Stimulated activated CD8-positive, alpha-beta memory T cell treated with anti-CD3 and anti-CD28 coated beads, Interleukin-2, amount 100 ng/mL, for 48 hours (primary cell): ENCODE measurements at regions not wholly inside any gene's neighbourhood (a gene's known extent, or its start where the extent isn't known, plus 50 kb on each side); places are given as distances from the start of the nearest gene placed in this dataset.

Experiments used
- DNase-seq, 2 donors: peaks; one replicate each; pipeline ENCODE4 v3.0.0-alpha.2; 2020; ENCODE audit warnings: low read depth in 2 of 2

DNA sequence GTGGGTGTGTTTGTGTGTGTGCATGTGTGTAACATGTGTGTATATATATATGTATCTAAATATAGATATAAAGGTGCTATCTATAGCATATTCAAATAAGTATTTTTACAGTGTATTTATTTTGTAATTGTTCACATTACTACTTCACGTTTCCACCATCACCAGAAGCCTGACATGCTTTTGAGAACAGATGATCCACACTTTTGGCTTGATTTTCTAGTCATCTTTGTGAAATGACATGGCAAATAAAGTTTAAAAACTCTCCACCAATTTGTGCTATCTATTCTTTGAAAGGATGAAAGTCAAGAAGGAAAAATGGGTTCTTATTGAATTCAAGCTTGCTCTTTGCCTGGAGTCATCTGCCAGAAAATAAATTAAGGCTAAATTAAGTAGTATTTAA is 294.0 kb upstream of the AKR1E2 start:
- DNase-seq = no peak

DNA sequence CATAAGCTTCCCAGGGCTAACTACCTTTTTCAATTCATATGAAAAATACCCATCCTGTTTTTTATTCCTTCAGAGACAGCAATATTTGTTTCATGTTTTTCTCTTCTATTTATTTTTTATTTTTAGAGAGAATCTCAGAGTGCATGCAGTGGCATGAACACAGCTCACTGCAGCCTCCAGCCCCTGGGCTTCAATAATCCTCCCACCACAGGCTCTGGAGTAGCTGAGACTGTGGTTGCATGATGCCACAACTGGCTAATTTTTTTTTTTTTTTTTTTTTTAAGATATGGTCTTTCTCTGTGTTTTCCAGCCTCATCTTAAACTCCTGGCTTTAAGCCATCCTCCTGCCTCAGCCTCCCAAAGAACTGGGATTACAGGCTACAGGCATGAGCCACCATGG is 296.7 kb upstream of the AKR1E2 start:
- no peak for DNase-seq

- DNase-seq = no peak
These were observed 298.6 kb upstream of the AKR1E2 start for GRCh38 chr10:4527281-4527970.

GRCh38 chr10:4526311-4526731 is 299.7 kb upstream of the AKR1E2 start:
- no peak for DNase-seq

- no peak for DNase-seq
These were observed 300.9 kb upstream of the AKR1E2 start for GRCh38 chr10:4525103-4525502.

DNA sequence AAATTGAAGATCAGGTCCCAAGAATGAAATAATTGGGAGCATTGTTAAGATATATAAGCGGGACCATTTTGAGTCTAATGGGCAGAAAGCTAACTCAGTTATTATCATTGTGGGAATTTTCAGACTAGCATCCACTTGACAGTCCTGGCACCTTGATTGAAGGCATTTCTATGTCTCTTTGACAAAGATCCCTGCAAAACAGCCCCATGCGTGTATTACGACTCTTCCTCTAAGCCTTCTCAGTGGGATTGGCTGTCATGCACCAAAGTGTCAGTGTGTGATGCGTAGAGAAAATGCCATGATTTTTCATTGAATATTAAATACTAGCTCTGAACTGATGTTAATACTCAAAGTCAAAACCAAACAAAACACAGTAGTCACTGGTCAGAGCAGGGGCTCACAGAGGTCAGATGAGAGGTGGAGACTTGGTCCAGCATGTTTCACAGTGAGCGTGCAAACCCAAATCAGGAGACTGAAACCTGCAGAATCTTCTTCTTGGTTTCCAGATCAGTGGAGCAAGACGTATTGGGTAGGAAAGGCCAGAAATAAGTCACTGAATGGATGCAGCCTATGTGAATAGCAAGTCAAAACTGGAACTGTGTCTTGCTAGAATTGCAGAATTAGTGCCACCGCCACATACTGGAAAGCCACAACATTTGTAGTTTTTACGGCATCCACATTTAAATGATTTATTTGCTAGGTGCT is 303.6 kb upstream of the AKR1E2 start:
- DNase-seq = no peak

GRCh38 chr10:4519658-4520402 is 306.2 kb upstream of the AKR1E2 start:
- DNase-seq = no peak

- no peak for DNase-seq
These were observed 308.3 kb upstream of the AKR1E2 start for GRCh38 chr10:4517746-4518145.

- DNase-seq = no peak
These were observed 310.3 kb upstream of the AKR1E2 start for GRCh38 chr10:4515721-4516120.

DNA sequence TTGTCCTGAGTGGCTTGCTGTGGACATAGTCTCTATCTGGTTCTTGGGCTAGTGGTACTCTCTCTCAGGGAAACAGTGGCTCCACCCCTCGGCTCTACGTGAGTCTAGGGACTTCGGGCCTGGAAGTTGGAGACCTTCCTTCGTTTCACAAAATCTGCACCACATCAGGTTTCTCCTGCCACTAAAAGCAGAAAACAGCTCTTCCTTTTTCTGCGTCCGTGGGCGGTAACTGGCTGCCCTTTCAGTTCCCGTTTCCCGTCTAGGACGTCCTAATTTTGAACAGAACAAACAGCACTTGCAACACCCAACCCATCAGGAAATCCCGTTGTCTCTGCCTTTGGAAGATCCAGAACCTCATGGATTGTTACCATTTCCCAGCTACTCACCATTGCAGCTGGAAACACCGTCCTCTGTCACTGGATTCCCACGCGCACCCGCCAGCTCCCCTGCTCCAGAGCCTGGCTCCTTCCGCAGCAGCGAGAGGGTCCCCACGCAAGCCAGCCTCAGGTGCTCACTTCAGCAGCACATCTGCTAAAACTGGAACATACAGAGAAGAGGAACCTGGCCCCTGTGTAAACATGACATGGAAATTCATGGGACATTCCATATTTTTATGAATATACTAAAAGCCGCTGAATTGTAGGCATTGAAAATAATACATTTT is 311.4 kb upstream of the AKR1E2 start:
- DNase-seq = no peak

- DNase-seq = no peak
These were observed 313.3 kb upstream of the AKR1E2 start for GRCh38 chr10:4512671-4513240.

DNA sequence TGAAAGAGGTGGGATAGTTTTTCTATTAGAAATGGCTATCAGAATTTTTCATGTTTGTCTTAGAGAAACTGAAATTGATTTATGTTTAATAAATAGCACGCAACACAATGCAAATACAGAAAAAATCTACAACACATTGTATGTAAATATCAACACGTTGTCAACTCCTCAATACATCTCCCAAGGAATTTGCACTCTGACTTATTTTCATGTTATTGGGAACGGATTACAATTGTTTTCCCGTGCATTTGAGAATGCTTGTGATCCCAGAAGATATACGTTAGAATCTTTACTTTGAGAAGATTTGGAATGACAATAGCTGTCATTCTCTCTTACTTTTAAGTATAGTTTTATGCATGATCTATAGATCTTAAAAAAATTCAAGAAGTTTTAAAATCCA is 313.8 kb upstream of the AKR1E2 start:
- DNase-seq = no peak

DNA sequence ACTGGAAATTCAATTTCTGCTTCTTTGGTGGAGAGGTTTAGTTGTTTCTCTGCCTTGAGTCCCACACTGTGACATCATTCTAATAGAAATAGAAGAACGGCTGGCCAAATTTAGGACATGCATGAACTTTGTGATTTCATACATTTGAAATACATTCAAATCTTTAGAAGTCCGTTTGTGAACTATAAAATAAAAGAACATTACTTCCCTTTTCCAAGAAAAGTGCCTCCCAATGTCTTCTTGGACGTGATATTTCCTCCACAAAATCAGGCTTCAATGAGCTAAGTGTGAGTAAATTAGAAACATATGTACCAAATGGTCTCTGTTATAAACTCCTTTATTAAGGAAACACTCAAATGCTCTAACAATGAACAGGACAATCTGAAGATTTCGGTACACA is 314.5 kb upstream of the AKR1E2 start:
- DNase-seq = no peak

GRCh38 chr10:4509405-4509804 is 316.6 kb upstream of the AKR1E2 start:
- no peak for DNase-seq

GRCh38 chr10:4506095-4506494 is 319.9 kb upstream of the AKR1E2 start:
- DNase-seq = no peak

DNA sequence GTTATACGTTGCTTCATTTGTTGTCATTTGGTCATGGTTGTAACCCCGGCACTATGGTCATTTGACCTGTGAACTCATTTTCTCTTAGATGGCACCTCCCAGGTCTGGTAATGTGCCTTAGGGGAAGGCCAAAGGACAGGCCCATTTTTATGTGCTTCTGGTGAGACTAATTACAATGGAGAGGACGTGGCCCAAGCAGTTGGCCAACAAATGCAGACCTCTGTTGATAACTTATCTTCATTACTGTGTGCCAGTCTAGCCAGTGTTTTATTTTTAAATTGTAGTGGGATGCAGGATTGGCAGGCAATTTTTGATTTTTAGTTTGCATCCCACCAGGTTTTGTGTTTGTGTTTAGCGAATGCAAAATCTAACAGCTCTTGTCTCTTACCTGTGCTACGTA is 321.5 kb upstream of the AKR1E2 start:
- DNase-seq = no peak

- DNase-seq = no peak
These were observed 322.9 kb upstream of the AKR1E2 start for GRCh38 chr10:4503076-4503475.

DNA sequence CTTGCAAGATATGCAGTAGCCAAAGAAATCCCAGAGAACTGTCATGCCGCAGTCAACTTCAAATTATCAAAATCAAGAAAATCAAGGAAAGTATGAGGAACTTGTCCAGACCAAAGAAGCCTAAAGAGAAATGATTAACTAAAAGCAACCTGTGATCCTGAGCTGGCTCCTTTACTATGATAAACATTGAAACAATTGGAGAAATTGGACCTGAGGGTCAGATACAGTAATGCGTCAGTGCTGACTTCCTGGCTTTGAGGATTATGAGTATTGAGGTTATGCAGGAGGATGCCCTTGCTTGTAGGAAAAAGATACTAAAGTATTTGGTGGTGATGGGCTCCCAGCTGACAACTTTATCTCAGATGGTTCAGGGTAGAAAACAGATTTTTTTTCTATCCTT is 324.7 kb upstream of the AKR1E2 start:
- no peak for DNase-seq

DNA sequence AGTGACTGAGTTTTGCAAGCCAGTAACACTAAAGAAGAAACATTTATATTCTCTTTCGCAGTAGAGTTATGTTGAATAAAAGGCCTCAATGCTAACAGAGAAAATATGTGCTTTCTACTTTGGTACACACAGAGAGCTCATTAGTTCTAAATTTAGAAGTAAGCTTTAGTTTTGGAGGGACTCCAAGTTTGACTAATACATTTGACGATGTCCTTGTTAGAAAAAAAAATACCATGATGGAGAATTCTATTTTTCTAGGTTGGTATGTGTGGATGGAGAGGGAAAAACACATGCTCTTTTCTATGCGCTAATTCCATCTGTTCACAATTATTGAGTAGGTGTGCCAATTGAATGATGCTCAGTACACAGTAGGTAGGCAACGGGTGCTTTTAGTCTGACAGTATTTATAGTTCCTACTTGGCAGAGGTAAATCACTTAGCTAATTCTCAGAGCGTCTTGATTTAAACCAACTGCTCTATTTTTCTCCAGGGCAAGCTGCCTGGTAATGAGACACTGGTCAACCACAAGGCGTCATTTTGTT is 327.2 kb upstream of the AKR1E2 start:
- DNase-seq = no peak

DNA sequence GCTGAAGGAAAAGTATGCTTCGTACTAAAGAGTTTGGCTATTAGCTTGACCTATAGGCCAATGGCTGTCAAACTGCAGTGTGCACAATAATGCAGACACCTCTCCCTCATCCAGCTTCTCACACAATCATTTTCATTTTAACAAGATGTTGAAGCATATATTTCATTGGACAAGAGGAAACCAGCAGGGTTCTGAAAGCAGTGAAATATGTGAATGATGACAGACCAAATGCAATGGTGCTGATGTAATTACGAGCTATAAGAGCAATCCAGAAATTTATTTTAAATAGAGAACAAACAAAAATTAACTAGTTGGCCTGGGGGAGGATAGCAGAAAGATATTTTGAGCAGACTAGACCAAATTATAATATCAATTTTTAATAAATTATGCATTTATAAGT is 331.5 kb upstream of the AKR1E2 start:
- DNase-seq = no peak

- no peak for DNase-seq
These were observed 333.8 kb upstream of the AKR1E2 start for GRCh38 chr10:4492202-4492601.

- no peak for DNase-seq
These were observed 337.1 kb upstream of the AKR1E2 start for GRCh38 chr10:4488904-4489303.
